Keratinocyte (primary cell): ENCODE measurements at regions not wholly inside any gene's neighbourhood (a gene's known extent, or its start where the extent isn't known, plus 50 kb on each side); places are given as distances from the start of the nearest gene placed in this dataset.

Experiments
- CTCF ChIP-seq, 3 experiments: IDR thresholded peaks in 1 of 3; conservative IDR thresholded peaks in 1 of 3; optimal IDR thresholded peaks in 1 of 3; 2 replicates in 2 of 3; 3 replicates in 1 of 3; pipeline versions ENCODE3 to v1.5.1; 2011; ENCODE audit warnings: low read length in 3 of 3, mild to moderate bottlenecking in 3 of 3, moderate library complexity in 2 of 3, control low read depth in 1 of 3, inconsistent platforms in 1 of 3; ENCODE audit not compliant: insufficient read depth in 2 of 3; ENCODE audit errors: extremely low read depth in 1 of 3
- EZH2 ChIP-seq: IDR thresholded peaks from one replicate; pipeline ENCODE4 v1.6.1; 2012; ENCODE audit warnings: inconsistent platforms, mild to moderate bottlenecking, low read length, moderate library complexity

GRCh38 chr22:48045369-48045768 lies 1282.9 kb downstream of the TBC1D22A start:
- TF ChIP-seq CTCF (optimal IDR thresholded peaks at IDR 0.05 in 1 of 3, IDR thresholded peaks at IDR 0.05 in 1 of 3, conservative IDR thresholded peaks at IDR 0.05 in 1 of 3; ENCODE audit: extremely low read depth in 1 of 3, insufficient read depth in 2 of 3, low read length in 3 of 3): no peak
- no peak for TF ChIP-seq EZH2
